IMR-90 (cell line): ENCODE measurements at regions not wholly inside any gene's neighbourhood (a gene's known extent, or its start where the extent isn't known, plus 50 kb on each side); places are given as distances from the start of the nearest gene placed in this dataset.

Source experiments
- BHLHE40 ChIP-seq: fragments of 150-350 bp; IDR thresholded peaks from 2 replicates; pipeline ENCODE4 v1.6.1; 2016; ENCODE audit warnings: mild to moderate bottlenecking, low read depth, low read length
- CEBPB ChIP-seq: IDR thresholded peaks from 2 replicates; pipeline ENCODE4 v1.6.1; 2012; ENCODE audit warnings: low read depth, low read length, improper control_type of control experiment
- CHD1 ChIP-seq: IDR thresholded peaks from 2 replicates; pipeline ENCODE4 v1.6.1; 2012; ENCODE audit warnings: low read depth, low read length, improper control_type of control experiment
- CTCF ChIP-seq: conservative IDR thresholded peaks from 2 replicates; pipeline ENCODE4 v1.5.1; 2012; ENCODE audit warnings: mild to moderate bottlenecking, low read depth, low read length, improper control_type of control experiment
- MXI1 ChIP-seq: IDR thresholded peaks from 2 replicates; pipeline ENCODE4 v1.6.1; 2012; ENCODE audit warnings: low read depth, mild to moderate bottlenecking, low read length, moderate library complexity, borderline replicate concordance
- POLR2A ChIP-seq: IDR thresholded peaks from 2 replicates; pipeline ENCODE4 v1.6.1; 2012; ENCODE audit warnings: mild to moderate bottlenecking, low read depth, low read length
- RAD21 ChIP-seq: IDR thresholded peaks from 2 replicates; pipeline ENCODE4 v1.6.1; 2012; ENCODE audit warnings: low read length, improper control_type of control experiment
- RCOR1 ChIP-seq: IDR thresholded peaks from 2 replicates; pipeline ENCODE4 v1.6.1; 2012; ENCODE audit warnings: mild to moderate bottlenecking, low read length, improper control_type of control experiment; ENCODE audit not compliant: insufficient replicate concordance
- RFX5 ChIP-seq: IDR thresholded peaks from 2 replicates; pipeline ENCODE4 v1.8.0; 2012; ENCODE audit warnings: low read depth, mild to moderate bottlenecking, low read length, moderate library complexity
- USF2 ChIP-seq: fragments of 150-350 bp; IDR thresholded peaks from 2 replicates; pipeline ENCODE4 v1.6.1; 2017; ENCODE audit warnings: mild to moderate bottlenecking, antibody characterized with exemption, low read length, low read depth

GRCh38 chr13:69213396-69213795 is 894.2 kb upstream of the ATXN8OS start:
- TF ChIP-seq CTCF (no peak), MXI1 (no peak), POLR2A (no peak), BHLHE40 (no peak), RFX5 (no peak), USF2 (no peak), RCOR1 (no peak), RAD21 (no peak), CHD1 (no peak), CEBPB (no peak)
